Activated T-cell treated with anti-CD3 and anti-CD28 coated beads for 1 hour (primary cell): ENCODE measurements at regions not wholly inside any gene's neighbourhood (a gene's known extent, or its start where the extent isn't known, plus 50 kb on each side); places are given as distances from the start of the nearest gene placed in this dataset.

Experiments
- DNase-seq: peaks from one replicate; pipeline ENCODE4 v3.0.0-alpha.2; 2020; ENCODE audit warnings: low read depth

- no peak for DNase-seq
Measured at GRCh38 chr17:74146196-74146595, 57.3 kb upstream of the RPL38 start.

GRCh38 chr17:74147056-74147835 is 56.2 kb upstream of the RPL38 start:
- DNase-seq: no peak

GRCh38 chr17:74147966-74148365 is 55.5 kb upstream of the RPL38 start:
- no peak for DNase-seq

GRCh38 chr17:74148446-74148845 is 55.0 kb upstream of the RPL38 start:
- no peak for DNase-seq

- no peak for DNase-seq
Measured at GRCh38 chr17:74148901-74149596, 54.4 kb upstream of the RPL38 start.

GRCh38 chr17:74149597-74150427 is 53.7 kb upstream of the RPL38 start:
- DNase-seq: no peak

GRCh38 chr17:74150428-74151025 is 53.0 kb upstream of the RPL38 start:
- DNase-seq: no peak

- no peak for DNase-seq
Measured at GRCh38 chr17:74151551-74152315, 51.7 kb upstream of the RPL38 start.

- DNase-seq: no peak
Measured at GRCh38 chr17:74152591-74153455, 50.7 kb upstream of the RPL38 start.

GRCh38 chr17:74153456-74153810 is 50.0 kb upstream of the RPL38 start:
- DNase-seq: no peak
